Cardiac fibroblast (primary cell): ENCODE measurements at regions not wholly inside any gene's neighbourhood (a gene's known extent, or its start where the extent isn't known, plus 50 kb on each side); places are given as distances from the start of the nearest gene placed in this dataset.

ENCODE experiments used
- DNase-seq, 2 donors: peaks; one replicate each; pipeline versions ENCODE4 v3.0.0 to v3.0.0-alpha.2; 2010; ENCODE audit warnings: low read depth in 2 of 2
- H3K4me3 ChIP-seq, 2 donors: replicated peaks in 1 of 2; 1 replicate in 1 of 2; 2 replicates in 1 of 2; pipeline ENCODE4 v1.5.1; 2011; ENCODE audit warnings: low read depth in 2 of 2, low read length in 2 of 2, mild to moderate bottlenecking in 2 of 2, moderate library complexity in 1 of 2
- TF ChIP-seq, protein P1 (sequence below): IDR thresholded peaks from one replicate; pipeline ENCODE4 v1.5.1; 2011; ENCODE audit warnings: low read depth, mild to moderate bottlenecking, low read length, inconsistent platforms

DNA sequence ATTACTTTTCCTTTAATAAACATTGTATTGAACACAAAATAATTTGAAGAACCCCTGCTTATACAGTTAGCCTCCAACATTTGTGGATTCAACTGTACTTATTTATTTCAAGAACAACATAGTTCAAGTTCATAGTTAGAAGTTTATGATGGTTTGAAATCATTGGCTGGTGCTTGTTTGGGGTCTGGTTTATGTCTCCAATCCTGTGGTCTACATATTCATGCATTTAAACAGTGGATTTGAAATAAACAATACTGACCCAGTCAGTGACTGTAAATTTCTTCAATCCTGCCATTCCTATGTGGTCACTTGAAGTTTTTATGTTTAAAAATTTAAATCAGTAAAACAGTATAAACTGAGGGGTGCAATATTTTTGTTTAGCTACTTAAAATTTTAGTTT, 145.1 kb upstream of the TRPC7 start:
- DNase-seq, result no peak
- no peak overlapping the region for H3K4me3 ChIP-seq
- TF ChIP-seq, protein P1, sequence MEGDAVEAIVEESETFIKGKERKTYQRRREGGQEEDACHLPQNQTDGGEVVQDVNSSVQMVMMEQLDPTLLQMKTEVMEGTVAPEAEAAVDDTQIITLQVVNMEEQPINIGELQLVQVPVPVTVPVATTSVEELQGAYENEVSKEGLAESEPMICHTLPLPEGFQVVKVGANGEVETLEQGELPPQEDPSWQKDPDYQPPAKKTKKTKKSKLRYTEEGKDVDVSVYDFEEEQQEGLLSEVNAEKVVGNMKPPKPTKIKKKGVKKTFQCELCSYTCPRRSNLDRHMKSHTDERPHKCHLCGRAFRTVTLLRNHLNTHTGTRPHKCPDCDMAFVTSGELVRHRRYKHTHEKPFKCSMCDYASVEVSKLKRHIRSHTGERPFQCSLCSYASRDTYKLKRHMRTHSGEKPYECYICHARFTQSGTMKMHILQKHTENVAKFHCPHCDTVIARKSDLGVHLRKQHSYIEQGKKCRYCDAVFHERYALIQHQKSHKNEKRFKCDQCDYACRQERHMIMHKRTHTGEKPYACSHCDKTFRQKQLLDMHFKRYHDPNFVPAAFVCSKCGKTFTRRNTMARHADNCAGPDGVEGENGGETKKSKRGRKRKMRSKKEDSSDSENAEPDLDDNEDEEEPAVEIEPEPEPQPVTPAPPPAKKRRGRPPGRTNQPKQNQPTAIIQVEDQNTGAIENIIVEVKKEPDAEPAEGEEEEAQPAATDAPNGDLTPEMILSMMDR, result no peak

DNA sequence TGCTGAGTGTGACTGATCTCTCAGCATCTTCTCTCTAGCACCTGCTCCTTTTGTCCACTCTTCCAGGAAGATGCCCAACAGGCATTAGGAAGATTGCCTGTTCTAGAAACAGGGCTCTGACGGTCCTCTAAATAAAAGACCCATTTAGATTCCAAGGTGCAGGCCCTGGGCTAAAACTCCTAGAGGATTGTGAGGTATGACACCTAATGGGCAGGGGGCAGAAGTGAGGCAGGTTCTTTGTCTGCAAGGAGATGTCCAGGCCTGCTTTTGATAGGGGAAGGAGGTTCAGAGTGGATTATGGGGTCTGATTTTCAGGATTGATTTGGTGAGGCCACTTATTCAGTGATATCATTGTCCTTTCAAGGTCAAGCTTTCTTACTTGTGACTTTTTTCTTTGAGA, 140.8 kb upstream of the TRPC7 start:
- TF ChIP-seq, protein P1, result no peak
- no peak for DNase-seq
- no peak overlapping the region for H3K4me3 ChIP-seq

DNA sequence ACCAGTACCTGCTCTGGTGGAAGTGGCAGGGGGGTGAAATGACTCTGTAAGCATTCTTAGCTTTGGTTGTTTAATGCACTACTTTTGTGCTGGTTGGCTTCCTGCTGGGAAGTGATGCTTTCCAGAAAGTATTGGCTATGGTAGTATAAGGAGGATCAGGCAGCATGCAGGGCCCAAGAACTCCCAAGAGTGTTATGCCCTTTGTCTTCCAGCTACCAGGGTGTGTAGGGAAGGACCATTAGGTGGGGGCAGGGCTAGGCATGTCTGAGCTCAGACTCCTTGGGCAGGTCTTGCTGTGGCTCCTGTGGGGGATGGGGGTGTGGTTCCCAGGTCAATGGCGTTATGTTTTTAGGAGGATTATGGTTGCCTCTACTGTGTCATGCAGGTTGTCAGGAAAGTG, 135.8 kb upstream of the TRPC7 start:
- DNase-seq, result no peak
- TF ChIP-seq, protein P1, result no peak
- no peak overlapping the region for H3K4me3 ChIP-seq

DNA sequence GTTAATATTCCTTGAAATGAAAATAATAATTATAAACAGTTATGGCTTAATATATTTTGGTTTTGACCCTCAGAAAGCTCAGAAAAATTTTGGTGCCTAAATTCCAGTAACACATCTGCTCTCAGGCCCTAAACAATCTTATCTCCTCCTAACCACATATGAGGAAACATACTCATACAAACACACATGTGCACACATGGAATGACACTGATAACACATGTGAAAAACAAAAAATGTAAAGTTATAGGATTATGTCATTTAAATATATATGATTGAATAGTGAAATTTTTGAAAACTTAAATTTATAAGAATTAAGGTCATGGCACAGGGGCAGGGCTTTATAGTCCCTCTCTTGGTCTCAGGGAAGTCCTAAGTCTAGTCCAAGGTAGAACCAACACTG, 127.2 kb upstream of the TRPC7 start:
- DNase-seq, result no peak
- H3K4me3 ChIP-seq, result no peak overlapping the region

DNA sequence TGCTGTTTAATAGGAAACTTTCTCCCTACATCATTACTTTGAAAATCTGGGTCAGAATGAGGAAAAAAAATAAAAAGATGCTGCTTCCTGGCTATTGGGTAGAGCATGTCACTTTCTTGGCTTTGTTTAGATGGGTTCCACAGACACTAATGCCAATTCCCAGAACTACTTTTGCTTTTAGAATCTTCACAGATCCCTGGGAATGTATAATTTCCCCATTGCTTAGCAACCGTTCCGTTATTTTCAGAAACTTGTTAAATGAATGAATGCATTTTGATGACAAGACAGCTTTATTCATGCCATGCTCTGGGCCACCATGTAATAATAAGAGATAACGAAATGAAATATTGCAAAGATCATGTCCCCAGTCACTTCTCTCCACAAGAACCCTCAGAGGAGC, 126.5 kb upstream of the TRPC7 start:
- no peak for DNase-seq
- no peak overlapping the region for H3K4me3 ChIP-seq
- TF ChIP-seq, protein P1, result no peak

More for the DNA sequence above, 127.2 kb upstream of the TRPC7 start:
- TF ChIP-seq, protein P1, result no peak

DNA sequence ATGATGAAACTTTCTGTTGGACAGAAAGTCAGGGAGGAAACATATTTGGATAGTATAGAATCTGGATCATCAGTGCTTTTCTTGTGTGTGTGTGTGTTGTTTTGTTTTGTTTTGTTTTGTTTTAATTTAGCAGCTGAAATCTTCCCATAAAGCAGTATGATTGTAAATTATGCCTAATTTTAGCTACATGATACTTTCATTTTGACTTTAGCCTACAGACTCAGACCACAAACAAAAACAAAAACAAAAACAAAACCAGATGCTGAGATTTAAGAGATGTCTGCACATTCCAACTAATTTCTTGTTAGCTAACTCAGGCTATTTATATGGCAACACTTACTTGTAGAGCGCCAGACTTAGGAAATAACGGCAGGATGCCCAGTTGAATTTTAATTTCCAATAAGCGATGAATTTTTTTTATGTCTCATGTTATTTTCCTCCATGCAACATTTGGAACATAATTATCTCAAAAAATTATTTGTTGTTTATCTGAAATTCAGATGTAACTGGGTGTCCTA, 119.5 kb upstream of the TRPC7 start:
- H3K4me3 ChIP-seq, result no peak overlapping the region
- DNase-seq, result no peak
- TF ChIP-seq, protein P1, result no peak

DNA sequence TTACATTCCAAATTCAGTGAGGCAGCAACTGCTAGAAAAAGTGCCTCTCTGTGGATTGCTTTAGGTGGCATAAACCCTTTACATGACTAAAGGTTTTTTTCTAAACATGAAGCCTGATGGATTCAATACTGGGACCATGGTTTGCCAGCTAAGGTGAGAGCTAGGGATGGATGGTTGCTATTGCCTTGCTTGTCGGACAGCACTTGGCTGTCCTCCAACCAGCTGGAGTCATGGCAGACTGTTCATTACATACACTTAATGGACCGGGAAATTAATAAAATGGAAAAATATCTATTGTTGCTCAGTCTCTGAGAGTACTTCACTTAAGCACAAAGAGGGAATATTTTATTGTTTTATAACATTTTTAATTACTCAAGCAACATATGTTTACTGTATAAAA, 116.9 kb upstream of the TRPC7 start:
- TF ChIP-seq, protein P1, result no peak
- H3K4me3 ChIP-seq, result no peak overlapping the region
- DNase-seq, result no peak
